ENCODE measurements at regions not wholly inside any gene's neighbourhood (a gene's known extent, or its start where the extent isn't known, plus 50 kb on each side); places are given as distances from the start of the nearest gene placed in this dataset.

GRCh38 chr9:82761027-82761426 lies 301.9 kb downstream of the RASEF start:
- TF ChIP-seq CTCF (IDR thresholded peaks at IDR 0.05; ENCODE audit: low read depth, low read length, poor library complexity, severe bottlenecking) = no peak
- no peak for TF ChIP-seq EZH2phosphoT487 (IDR thresholded peaks at IDR 0.05; ENCODE audit: borderline replicate concordance, low read length)

Measured in DOHH2 (cell line).